Stimulated activated effector memory CD8-positive, alpha-beta T cell treated with anti-CD3 and anti-CD28 coated beads, Interleukin-12 subunit alpha, Interleukin-12 subunit beta, amount 100 ng/mL, for 72 hours (primary cell): ENCODE measurements at regions not wholly inside any gene's neighbourhood (a gene's known extent, or its start where the extent isn't known, plus 50 kb on each side); places are given as distances from the start of the nearest gene placed in this dataset.
A peak's percentile ranks its signal among the peaks of the same experiment; 100 is the strongest.

Source experiments
- ATAC-seq: fragments of 150-1000 bp; cut with Tn5 transposase; 2 replicates; pipeline ENCODE4 v1.10.0; 2021
- DNase-seq, 2 donors: peaks; one replicate each; pipeline ENCODE4 v3.0.0; 2021 to 2022; ENCODE audit warnings: low spot score in 2 of 2
- H3K27ac Mint-ChIP-seq: one replicate; pipeline ENCODE4 v1.8.0; 2022; ENCODE audit warnings: mild to moderate bottlenecking, mixed read lengths
- H3K36me3 Mint-ChIP-seq: one replicate; pipeline ENCODE4 v1.8.0; 2022; ENCODE audit warnings: mild to moderate bottlenecking, mixed read lengths
- H3K4me1 Mint-ChIP-seq: one replicate; pipeline ENCODE4 v1.8.0; 2022; ENCODE audit warnings: mixed read lengths
- H3K4me3 Mint-ChIP-seq: one replicate; pipeline ENCODE4 v1.8.0; 2022; ENCODE audit warnings: mild to moderate bottlenecking, mixed read lengths
- H3K9me3 Mint-ChIP-seq: one replicate; pipeline ENCODE4 v1.8.0; 2022; ENCODE audit warnings: mixed read lengths

GRCh38 chr5:144085381-144085780 lies 85.1 kb downstream of the YIPF5 start:
- no peak overlapping the region for H3K27ac Mint-ChIP-seq
- H3K4me3 Mint-ChIP-seq: no peak overlapping the region
- H3K36me3 Mint-ChIP-seq: no peaks in the 10 kb centered on the region
- H3K4me1 Mint-ChIP-seq: no peaks in the 10 kb centered on the region
- ATAC-seq (no peak), DNase-seq (no peak)
- H3K9me3 Mint-ChIP-seq: peaks cover 8% of the 10 kb centered on the region

- ATAC-seq: no peak
These were observed 84.2 kb downstream of the YIPF5 start for GRCh38 chr5:144086295-144086694.

DNA sequence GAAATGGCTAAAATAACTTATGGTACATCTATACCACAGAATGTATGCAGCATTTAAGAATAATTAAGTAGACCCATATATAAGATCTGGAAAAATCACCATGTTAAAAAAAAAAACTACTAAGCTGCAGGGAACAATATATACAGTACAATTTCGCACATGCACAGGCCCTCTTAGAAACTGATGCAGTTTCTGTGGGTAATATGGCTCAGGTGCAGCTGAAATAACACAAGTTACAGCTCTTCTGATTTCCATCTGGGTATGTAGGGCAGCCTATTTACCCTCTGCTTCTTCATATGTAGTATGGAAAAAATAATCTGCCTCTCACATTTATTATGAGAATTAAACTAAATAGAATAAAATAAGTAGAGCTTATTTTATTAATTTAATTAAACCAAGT lies 82.9 kb downstream of the YIPF5 start:
- no peak for ATAC-seq
- Mint-ChIP-seq H3K4me1 (no peaks in the 10 kb centered on the region), H3K36me3 (no peaks in the 10 kb centered on the region), H3K27ac (no peak overlapping the region), H3K9me3 (peaks cover under 1% of the 10 kb centered on the region), H3K4me3 (no peak overlapping the region)
- DNase-seq: no peak

More at GRCh38 chr5:144086295-144086694, 84.2 kb downstream of the YIPF5 start:
- no peaks in the 10 kb centered on the region for H3K4me1 Mint-ChIP-seq
- H3K27ac Mint-ChIP-seq: no peak overlapping the region
- no peaks in the 10 kb centered on the region for H3K36me3 Mint-ChIP-seq
- H3K4me3 Mint-ChIP-seq: no peak overlapping the region
- peaks cover 4% of the 10 kb centered on the region for H3K9me3 Mint-ChIP-seq
- DNase-seq: no peak

GRCh38 chr5:144088206-144089064 lies 82.0 kb downstream of the YIPF5 start:
- DNase-seq (no peak), ATAC-seq (no peak)
- H3K9me3 Mint-ChIP-seq: no peaks in the 10 kb centered on the region
- no peaks in the 10 kb centered on the region for H3K36me3 Mint-ChIP-seq
- H3K4me1 Mint-ChIP-seq: peaks cover under 1% of the 10 kb centered on the region
- no peak overlapping the region for H3K4me3 Mint-ChIP-seq
- no peak overlapping the region for H3K27ac Mint-ChIP-seq

- Mint-ChIP-seq H3K27ac (no peak overlapping the region), H3K4me1 (peaks cover 6% of the 10 kb centered on the region), H3K36me3 (no peaks in the 10 kb centered on the region), H3K9me3 (no peaks in the 10 kb centered on the region), H3K4me3 (no peak overlapping the region)
- ATAC-seq (no peak), DNase-seq (no peak)
These were observed 80.9 kb downstream of the YIPF5 start for GRCh38 chr5:144089401-144090021.

- DNase-seq: no peak
- no peak overlapping the region for H3K4me3 Mint-ChIP-seq
- no peak for ATAC-seq
These were observed 78.0 kb downstream of the YIPF5 start for GRCh38 chr5:144092508-144092907.

GRCh38 chr5:144093400-144093799 lies 77.1 kb downstream of the YIPF5 start:
- H3K9me3 Mint-ChIP-seq: peaks cover 3% of the 10 kb centered on the region
- H3K27ac Mint-ChIP-seq: no peak overlapping the region
- H3K36me3 Mint-ChIP-seq: no peaks in the 10 kb centered on the region
- DNase-seq (no peak), ATAC-seq (no peak)
- H3K4me1 Mint-ChIP-seq: peaks cover 6% of the 10 kb centered on the region
- H3K4me3 Mint-ChIP-seq: no peak overlapping the region

More at GRCh38 chr5:144092508-144092907, 78.0 kb downstream of the YIPF5 start:
- H3K9me3 Mint-ChIP-seq: peaks cover 3% of the 10 kb centered on the region
- no peaks in the 10 kb centered on the region for H3K36me3 Mint-ChIP-seq
- H3K4me1 Mint-ChIP-seq: peaks cover 6% of the 10 kb centered on the region
- H3K27ac Mint-ChIP-seq: no peak overlapping the region

DNA sequence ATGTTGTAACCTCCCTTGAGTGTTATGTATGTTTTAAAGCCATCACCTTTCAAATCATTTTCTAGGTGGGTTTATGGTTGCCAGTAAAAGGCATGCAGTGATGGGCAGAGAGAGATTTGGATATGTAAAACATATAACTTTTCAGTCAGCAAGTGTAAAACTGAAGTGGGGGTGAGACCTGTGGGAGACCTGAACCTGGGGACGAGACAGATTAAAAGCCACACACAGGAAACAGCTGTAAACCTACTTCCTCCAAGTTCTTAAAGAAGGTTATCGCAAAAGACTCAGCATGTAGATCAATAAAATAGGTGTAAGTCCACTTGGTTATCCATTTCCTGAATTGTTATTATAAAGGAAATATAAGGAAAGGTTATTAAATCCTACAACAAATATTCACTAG lies 76.6 kb downstream of the YIPF5 start:
- peaks cover 3% of the 10 kb centered on the region for H3K9me3 Mint-ChIP-seq

GRCh38 chr5:144100702-144101101 lies 69.8 kb downstream of the YIPF5 start:
- DNase-seq (no peak), ATAC-seq (no peak)
- Mint-ChIP-seq H3K4me3 (no peak overlapping the region), H3K9me3 (peaks cover 1% of the 10 kb centered on the region), H3K4me1 (no peaks in the 10 kb centered on the region), H3K27ac (no peak overlapping the region), H3K36me3 (no peaks in the 10 kb centered on the region)

More for the DNA sequence above, 76.6 kb downstream of the YIPF5 start:
- no peak overlapping the region for H3K4me3 Mint-ChIP-seq
- H3K4me1 Mint-ChIP-seq: peaks cover 6% of the 10 kb centered on the region
- no peak overlapping the region for H3K27ac Mint-ChIP-seq
- no peaks in the 10 kb centered on the region for H3K36me3 Mint-ChIP-seq
- DNase-seq (no peak), ATAC-seq (no peak)

DNA sequence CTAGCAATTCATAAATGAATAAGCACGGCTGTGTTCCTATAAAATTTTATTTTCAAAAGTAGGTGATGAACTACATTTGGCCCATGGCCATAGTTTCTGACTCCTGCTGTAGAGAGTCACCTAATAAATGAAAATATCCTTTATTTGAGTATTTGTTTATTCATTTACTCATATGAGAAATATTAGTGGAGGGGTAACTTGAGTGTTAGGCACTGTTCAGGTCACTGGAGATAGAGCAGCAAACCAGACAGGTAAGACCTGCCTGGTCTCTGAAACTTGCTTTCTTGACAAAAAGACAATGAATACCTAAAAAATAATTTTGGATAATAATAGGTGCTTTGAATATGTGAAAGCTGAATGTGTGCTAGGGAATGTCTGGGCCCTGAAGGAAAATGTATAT lies 68.8 kb downstream of the YIPF5 start:
- H3K27ac Mint-ChIP-seq: no peak overlapping the region
- DNase-seq (no peak), ATAC-seq (no peak)
- no peaks in the 10 kb centered on the region for H3K9me3 Mint-ChIP-seq
- H3K36me3 Mint-ChIP-seq: no peaks in the 10 kb centered on the region
- no peak overlapping the region for H3K4me3 Mint-ChIP-seq
- H3K4me1 Mint-ChIP-seq: no peaks in the 10 kb centered on the region

DNA sequence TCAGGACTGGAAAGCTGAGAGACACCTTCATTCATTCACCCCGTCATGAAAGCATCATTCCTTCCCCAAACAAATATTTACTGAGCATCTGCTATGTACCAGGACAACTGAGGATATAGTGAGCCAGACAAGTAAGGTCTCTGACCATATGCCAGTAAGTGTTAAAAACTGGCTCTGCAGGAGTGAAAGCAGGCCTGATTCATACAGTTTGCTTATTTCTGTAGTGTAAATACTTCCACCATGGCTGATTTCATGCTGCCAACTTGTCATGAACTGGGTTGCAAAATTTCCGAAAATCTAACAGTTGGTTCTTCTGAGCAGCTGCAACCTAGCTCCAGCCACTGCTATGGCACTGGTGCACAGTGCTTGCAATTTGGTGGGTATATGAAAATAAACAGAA lies 68.1 kb downstream of the YIPF5 start:
- no peaks in the 10 kb centered on the region for H3K36me3 Mint-ChIP-seq
- no peak overlapping the region for H3K27ac Mint-ChIP-seq
- H3K4me3 Mint-ChIP-seq: no peak overlapping the region
- no peaks in the 10 kb centered on the region for H3K4me1 Mint-ChIP-seq
- no peaks in the 10 kb centered on the region for H3K9me3 Mint-ChIP-seq
- no peak for DNase-seq
- no peak for ATAC-seq

DNA sequence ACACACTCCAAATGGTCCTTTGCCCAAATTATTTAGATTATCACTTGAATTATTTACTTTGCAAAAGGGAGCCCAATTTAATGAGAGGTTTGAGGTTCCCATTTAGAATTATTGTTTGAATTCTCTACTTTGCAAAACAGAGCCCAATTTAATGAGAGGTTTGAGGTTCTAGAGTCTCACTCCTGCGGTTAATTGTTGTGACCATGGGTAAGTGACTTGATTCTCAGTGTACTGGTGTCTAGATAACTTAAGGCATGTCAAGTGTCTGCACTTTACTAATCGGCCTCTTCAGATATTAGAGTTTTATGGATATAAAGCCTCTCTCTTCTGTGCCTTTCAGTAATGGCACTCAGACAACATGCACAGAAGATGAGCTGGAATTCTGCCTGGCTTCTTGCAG lies 67.5 kb downstream of the YIPF5 start:
- no peak for DNase-seq
- ATAC-seq: no peak
- Mint-ChIP-seq H3K27ac (no peak overlapping the region), H3K4me3 (no peak overlapping the region), H3K9me3 (no peaks in the 10 kb centered on the region), H3K36me3 (no peaks in the 10 kb centered on the region), H3K4me1 (no peaks in the 10 kb centered on the region)

GRCh38 chr5:144103611-144104485 lies 66.6 kb downstream of the YIPF5 start:
- Mint-ChIP-seq H3K4me1 (no peaks in the 10 kb centered on the region), H3K9me3 (no peaks in the 10 kb centered on the region), H3K36me3 (no peaks in the 10 kb centered on the region), H3K27ac (no peak overlapping the region), H3K4me3 (no peak overlapping the region)
- no peak for DNase-seq
- peak; percentile 57 for ATAC-seq

GRCh38 chr5:144105371-144105770 lies 65.1 kb downstream of the YIPF5 start:
- Mint-ChIP-seq H3K4me3 (no peak overlapping the region), H3K4me1 (no peaks in the 10 kb centered on the region), H3K9me3 (no peaks in the 10 kb centered on the region), H3K27ac (no peak overlapping the region), H3K36me3 (no peaks in the 10 kb centered on the region)
- DNase-seq (no peak), ATAC-seq (no peak)

DNA sequence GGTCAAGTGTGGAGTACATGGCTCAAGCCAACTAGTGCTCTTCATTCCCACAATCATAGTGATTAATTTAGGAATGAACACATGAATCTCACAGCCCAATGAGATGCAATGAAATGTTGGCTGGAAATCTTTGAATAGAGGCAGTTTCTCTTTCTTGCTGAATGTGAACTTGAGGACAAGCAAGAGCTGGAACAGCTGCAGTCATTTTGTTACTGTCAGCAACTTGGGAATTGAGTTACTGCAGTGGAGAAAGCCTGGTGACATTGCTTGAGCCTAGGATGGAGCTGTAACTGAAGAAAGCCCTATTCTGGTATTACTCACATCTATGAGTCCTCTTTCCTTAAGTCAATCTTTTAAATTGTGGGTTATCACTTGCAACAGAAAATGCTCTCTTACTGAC lies 62.3 kb downstream of the YIPF5 start:
- Mint-ChIP-seq H3K27ac (no peak overlapping the region), H3K9me3 (no peaks in the 10 kb centered on the region), H3K4me3 (no peak overlapping the region), H3K36me3 (no peaks in the 10 kb centered on the region), H3K4me1 (no peaks in the 10 kb centered on the region)
- no peak for DNase-seq
- no peak for ATAC-seq
